Adrenal gland (tissue), 9 donors: ENCODE measurements at regions not wholly inside any gene's neighbourhood (a gene's known extent, or its start where the extent isn't known, plus 50 kb on each side); places are given as distances from the start of the nearest gene placed in this dataset.
"Not testable (repeated sequence)": the region's sequence is repeated elsewhere in the genome, so short reads cannot be mapped to it uniquely, and the experiment has no call there.

ENCODE experiments used
- DNase-seq, 7 donors: peaks; one replicate each; pipeline ENCODE4 v3.0.0-alpha.2; 2019 to 2020
- H3K27ac ChIP-seq, 5 donors: fragments of 200-600 bp; sonication (generic) in 4 of 5; 1 replicate in 3 of 5; 2 replicates in 2 of 5; pipeline versions ENCODE4 v1.5.1 to v1.8.0; 2016 to 2020; ENCODE audit warnings: mild to moderate bottlenecking in 1 of 5
- H3K27me3 ChIP-seq: fragments of 200-600 bp; 2 replicates; pipeline ENCODE4 v1.8.0; 2021
- H3K36me3 ChIP-seq, 2 donors: fragments of 200-600 bp; replicated peaks in 1 of 2; 1 replicate in 1 of 2; 2 replicates in 1 of 2; pipeline versions ENCODE4 v1.5.1 to v1.8.0; 2018 to 2022
- H3K4me1 ChIP-seq, 2 donors: fragments of 200-600 bp; replicated peaks in 1 of 2; 1 replicate in 1 of 2; 2 replicates in 1 of 2; pipeline versions ENCODE4 v1.5.1 to v1.8.0; 2018 to 2021
- H3K4me3 ChIP-seq, 4 donors: fragments of 200-600 bp; sonication (generic) in 3 of 4; one replicate each; pipeline ENCODE4 v1.5.1; 2016 to 2018
- H3K9me3 ChIP-seq, 3 donors: fragments of 200-600 bp; sonication (generic) in 1 of 3; replicated peaks in 1 of 3; 1 replicate in 2 of 3; 2 replicates in 1 of 3; pipeline versions ENCODE4 v1.5.1 to v1.8.0; 2016 to 2021
- CTCF ChIP-seq, 6 experiments: fragments of 450-650 bp in 4 of 6; fragments of 200-600 bp in 2 of 6; sonication (generic) in 1 of 6; IDR thresholded peaks; 1 replicate in 5 of 6; 2 replicates in 1 of 6; pipeline versions ENCODE4 v1.5.1 to v1.8.0; 2016 to 2021; ENCODE audit warnings: antibody characterized with exemption in 6 of 6, mild to moderate bottlenecking in 2 of 6, moderate library complexity in 1 of 6
- POLR2A ChIP-seq, 2 donors: fragments of 450-650 bp; IDR thresholded peaks; one replicate each; pipeline ENCODE4 v1.6.1; 2017; ENCODE audit warnings: antibody characterized with exemption in 2 of 2, mild to moderate bottlenecking in 2 of 2, moderate library complexity in 1 of 2
- WGBS, 4 donors: extraction: QIAGEN DNeasy Blood & Tissue Kit in 2 of 4; methylation state at CpG; one replicate each; pipeline versions ENCODE4 v1.1.5 to v1.1.7; 2013 to 2017; 5-methylcytosine and 5-hydroxymethylcytosine counted together
- intact Hi-C, 2 donors: fragments of 100-400 bp; cut with DNase I; formaldehyde crosslinking; loops; one replicate each; pipeline versions ENCODE4 v1.14.1 to v1.15.0; 2022 to 2023
- donor health status: healthy with polysubstance abuse.
- donor health status: Bipolar disorder and iron deficiency.
- donor health status: DM: yes; HTN: yes; CAD: no.
- donor health status: DM: no; HTN: no; CAD: no.
- donor health status: DM: no; HTN: no; CAD: no.

- no peak for DNase-seq
- Histone ChIP-seq H3K36me3 (no peaks in the 10 kb centered on the region), H3K9me3 (no peaks in the 10 kb centered on the region), H3K27ac (no peak overlapping the region), H3K4me3 (no peak overlapping the region), H3K27me3 (no peaks in the 10 kb centered on the region), H3K4me1 (no peaks in the 10 kb centered on the region)
- TF ChIP-seq CTCF (IDR thresholded peaks at IDR 0.05): no peak
- no peak for TF ChIP-seq POLR2A (IDR thresholded peaks at IDR 0.05)
- intact Hi-C loops: no loop called here
- 76 to 89% (median 87%) methylated on average over 5 of the region's 5 CpGs for WGBS, 4 donors
Measured at GRCh38 chr5:20958641-20959040, 970.6 kb upstream of the CDH18 start.

- Histone ChIP-seq H3K27ac (no peak overlapping the region), H3K9me3 (no peaks in the 10 kb centered on the region), H3K27me3 (no peaks in the 10 kb centered on the region), H3K4me1 (no peaks in the 10 kb centered on the region), H3K4me3 (no peak overlapping the region), H3K36me3 (no peaks in the 10 kb centered on the region)
- WGBS, 4 donors: 80 to 91% (median 85%) methylated on average over 2 of the region's 2 CpGs
- no peak for DNase-seq
- intact Hi-C loops: no loop called here
- no peak for TF ChIP-seq POLR2A (IDR thresholded peaks at IDR 0.05)
- TF ChIP-seq CTCF (IDR thresholded peaks at IDR 0.05): no peak
Measured at GRCh38 chr5:20956134-20956533, 968.1 kb upstream of the CDH18 start.

GRCh38 chr5:20949636-20950035, 961.6 kb upstream of the CDH18 start:
- intact Hi-C loops: no loop called here
- Histone ChIP-seq H3K27ac (no peak overlapping the region), H3K27me3 (no peaks in the 10 kb centered on the region), H3K9me3 (no peaks in the 10 kb centered on the region), H3K36me3 (no peaks in the 10 kb centered on the region), H3K4me1 (no peaks in the 10 kb centered on the region), H3K4me3 (no peak overlapping the region)
- DNase-seq: no peak
- TF ChIP-seq CTCF (IDR thresholded peaks at IDR 0.05) (no peak), POLR2A (IDR thresholded peaks at IDR 0.05) (no peak)
- WGBS, 4 donors: 21 to 48% (median 34%) methylated on average over 1 of the region's 1 CpG

- H3K4me1 ChIP-seq, H3K36me3 ChIP-seq, H3K27me3 ChIP-seq, intact Hi-C loops, H3K27ac ChIP-seq, H3K4me3 ChIP-seq, DNase-seq, H3K9me3 ChIP-seq: not testable (repeated sequence)
- 69 to 84% (median 76%) methylated on average over 3 of the region's 3 CpGs for WGBS, 4 donors
Measured at GRCh38 chr5:20943183-20943971, 955.4 kb upstream of the CDH18 start.

- H3K4me3 ChIP-seq, H3K27ac ChIP-seq, H3K36me3 ChIP-seq, H3K27me3 ChIP-seq, intact Hi-C loops, H3K4me1 ChIP-seq, DNase-seq, H3K9me3 ChIP-seq: not testable (repeated sequence)
- WGBS, 4 donors: 69 to 83% (median 78%) methylated on average over 4 of the region's 4 CpGs
Measured at GRCh38 chr5:20942603-20943002, 954.6 kb upstream of the CDH18 start.

GRCh38 chr5:20940786-20941185, 952.8 kb upstream of the CDH18 start:
- H3K36me3 ChIP-seq, intact Hi-C loops, DNase-seq, H3K4me1 ChIP-seq, H3K9me3 ChIP-seq, H3K27me3 ChIP-seq, H3K4me3 ChIP-seq, H3K27ac ChIP-seq: not testable (repeated sequence)
- WGBS, 4 donors: 79 to 93% (median 82%) methylated on average over 3 of the region's 4 CpGs

- not testable (repeated sequence) for DNase-seq
- WGBS, 4 donors: 74 to 87% (median 83%) methylated on average over 4 to 5 of the region's 5 CpGs
Measured at GRCh38 chr5:20890936-20891335, 902.9 kb upstream of the CDH18 start.

GRCh38 chr5:20875726-20876125, 887.7 kb upstream of the CDH18 start:
- H3K27ac ChIP-seq, DNase-seq, H3K9me3 ChIP-seq, intact Hi-C loops, H3K27me3 ChIP-seq, H3K4me1 ChIP-seq, H3K36me3 ChIP-seq, H3K4me3 ChIP-seq: not testable (repeated sequence)

More at GRCh38 chr5:20890936-20891335, 902.9 kb upstream of the CDH18 start:
- H3K4me1 ChIP-seq, H3K9me3 ChIP-seq, H3K27me3 ChIP-seq, H3K4me3 ChIP-seq, H3K36me3 ChIP-seq, H3K27ac ChIP-seq, intact Hi-C loops: not testable (repeated sequence)
